Stimulated activated memory B cell treated with anti-CD40 and anti-IgM and Interleukin-4, amounts not matched to agents 10 μg/mL and 1 μg/mL and 100 μg/mL, for 72 hours (primary cell): ENCODE measurements at regions not wholly inside any gene's neighbourhood (a gene's known extent, or its start where the extent isn't known, plus 50 kb on each side); places are given as distances from the start of the nearest gene placed in this dataset.
A peak's percentile ranks its signal among the peaks of the same experiment; 100 is the strongest.
"Not testable (repeated sequence)": the region's sequence is repeated elsewhere in the genome, so short reads cannot be mapped to it uniquely, and the experiment has no call there.

ENCODE experiments used
- ATAC-seq: fragments of 150-1000 bp; cut with Tn5 transposase; 2 replicates; pipeline ENCODE4 v1.10.0; 2021
- H3K27ac Mint-ChIP-seq: one replicate; pipeline ENCODE4 v1.8.0; 2022; ENCODE audit warnings: mild to moderate bottlenecking, mixed read lengths
- H3K27me3 Mint-ChIP-seq: one replicate; pipeline ENCODE4 v1.8.0; 2022; ENCODE audit warnings: mixed read lengths
- H3K36me3 Mint-ChIP-seq: one replicate; pipeline ENCODE4 v1.8.0; 2022; ENCODE audit warnings: mixed read lengths
- H3K4me1 Mint-ChIP-seq: one replicate; pipeline ENCODE4 v1.8.0; 2022; ENCODE audit warnings: mixed read lengths
- H3K4me3 Mint-ChIP-seq: one replicate; pipeline ENCODE4 v1.8.0; 2022; ENCODE audit warnings: mild to moderate bottlenecking, moderate library complexity, mixed read lengths
- H3K9me3 Mint-ChIP-seq: one replicate; pipeline ENCODE4 v1.8.0; 2022; ENCODE audit warnings: mixed read lengths

GRCh38 chr4:111937368-111937767 lies 207.9 kb upstream of the FAM241A start:
- peaks cover 6% of the 10 kb centered on the region for H3K4me1 Mint-ChIP-seq
- H3K4me3 Mint-ChIP-seq, result no peak overlapping the region
- H3K36me3 Mint-ChIP-seq, result no peaks in the 10 kb centered on the region
- peak; percentile 69 for ATAC-seq
- H3K27ac Mint-ChIP-seq, result no peak overlapping the region
- H3K9me3 Mint-ChIP-seq, result no peaks in the 10 kb centered on the region
- no peaks in the 10 kb centered on the region for H3K27me3 Mint-ChIP-seq

GRCh38 chr4:111941957-111942356 lies 203.3 kb upstream of the FAM241A start:
- H3K27me3 Mint-ChIP-seq, result no peaks in the 10 kb centered on the region
- no peak overlapping the region for H3K4me3 Mint-ChIP-seq
- no peak overlapping the region for H3K27ac Mint-ChIP-seq
- no peak for ATAC-seq
- no peaks in the 10 kb centered on the region for H3K4me1 Mint-ChIP-seq
- H3K9me3 Mint-ChIP-seq, result no peaks in the 10 kb centered on the region
- no peaks in the 10 kb centered on the region for H3K36me3 Mint-ChIP-seq

- ATAC-seq, result peak; percentile 67
Observed at GRCh38 chr4:111943796-111944203, 201.5 kb upstream of the FAM241A start.

GRCh38 chr4:111945014-111945413 lies 200.2 kb upstream of the FAM241A start:
- Mint-ChIP-seq H3K27me3 (no peaks in the 10 kb centered on the region), H3K9me3 (peaks cover 7% of the 10 kb centered on the region), H3K27ac (no peak overlapping the region), H3K4me3 (no peak overlapping the region), H3K36me3 (no peaks in the 10 kb centered on the region), H3K4me1 (no peaks in the 10 kb centered on the region)
- ATAC-seq, result no peak

More at GRCh38 chr4:111943796-111944203, 201.5 kb upstream of the FAM241A start:
- no peak overlapping the region for H3K4me3 Mint-ChIP-seq
- no peaks in the 10 kb centered on the region for H3K9me3 Mint-ChIP-seq
- no peaks in the 10 kb centered on the region for H3K27me3 Mint-ChIP-seq
- H3K36me3 Mint-ChIP-seq, result no peaks in the 10 kb centered on the region
- H3K4me1 Mint-ChIP-seq, result no peaks in the 10 kb centered on the region
- no peak overlapping the region for H3K27ac Mint-ChIP-seq

- peaks cover 8% of the 10 kb centered on the region for H3K9me3 Mint-ChIP-seq
- H3K4me1 Mint-ChIP-seq, result no peaks in the 10 kb centered on the region
- no peak overlapping the region for H3K4me3 Mint-ChIP-seq
- no peak for ATAC-seq
- no peaks in the 10 kb centered on the region for H3K27me3 Mint-ChIP-seq
- no peak overlapping the region for H3K27ac Mint-ChIP-seq
- H3K36me3 Mint-ChIP-seq, result no peaks in the 10 kb centered on the region
Observed at GRCh38 chr4:111946800-111947199, 198.5 kb upstream of the FAM241A start.

- H3K4me1 Mint-ChIP-seq, result no peaks in the 10 kb centered on the region
- H3K4me3 Mint-ChIP-seq, result no peak overlapping the region
- no peaks in the 10 kb centered on the region for H3K27me3 Mint-ChIP-seq
- H3K36me3 Mint-ChIP-seq, result no peaks in the 10 kb centered on the region
- no peak for ATAC-seq
- no peak overlapping the region for H3K27ac Mint-ChIP-seq
- H3K9me3 Mint-ChIP-seq, result peaks cover 8% of the 10 kb centered on the region
Observed at GRCh38 chr4:111952688-111953087, 192.6 kb upstream of the FAM241A start.

GRCh38 chr4:111954550-111954949 lies 190.7 kb upstream of the FAM241A start:
- no peaks in the 10 kb centered on the region for H3K27me3 Mint-ChIP-seq
- H3K4me3 Mint-ChIP-seq, result no peak overlapping the region
- no peaks in the 10 kb centered on the region for H3K4me1 Mint-ChIP-seq
- H3K27ac Mint-ChIP-seq, result no peak overlapping the region
- ATAC-seq, result no peak
- H3K36me3 Mint-ChIP-seq, result no peaks in the 10 kb centered on the region
- peaks cover 5% of the 10 kb centered on the region for H3K9me3 Mint-ChIP-seq

GRCh38 chr4:111955001-111955400 lies 190.3 kb upstream of the FAM241A start:
- Mint-ChIP-seq H3K27me3 (no peaks in the 10 kb centered on the region), H3K27ac (no peak overlapping the region)

GRCh38 chr4:111957116-111957515 lies 188.1 kb upstream of the FAM241A start:
- no peaks in the 10 kb centered on the region for H3K4me1 Mint-ChIP-seq
- no peak for ATAC-seq
- no peaks in the 10 kb centered on the region for H3K9me3 Mint-ChIP-seq
- H3K4me3 Mint-ChIP-seq, result no peak overlapping the region
- H3K27ac Mint-ChIP-seq, result no peak overlapping the region
- H3K36me3 Mint-ChIP-seq, result no peaks in the 10 kb centered on the region
- H3K27me3 Mint-ChIP-seq, result no peaks in the 10 kb centered on the region

More at GRCh38 chr4:111955001-111955400, 190.3 kb upstream of the FAM241A start:
- Mint-ChIP-seq H3K4me3 (no peak overlapping the region), H3K9me3 (peaks cover under 1% of the 10 kb centered on the region), H3K36me3 (no peaks in the 10 kb centered on the region), H3K4me1 (no peaks in the 10 kb centered on the region)
- ATAC-seq, result no peak

- no peaks in the 10 kb centered on the region for H3K36me3 Mint-ChIP-seq
- H3K4me3 Mint-ChIP-seq, result no peak overlapping the region
- H3K27me3 Mint-ChIP-seq, result no peaks in the 10 kb centered on the region
- no peaks in the 10 kb centered on the region for H3K4me1 Mint-ChIP-seq
- no peak for ATAC-seq
- H3K27ac Mint-ChIP-seq, result no peak overlapping the region
- H3K9me3 Mint-ChIP-seq, result no peaks in the 10 kb centered on the region
Observed at GRCh38 chr4:111957997-111958396, 187.3 kb upstream of the FAM241A start.

GRCh38 chr4:111959222-111959621 lies 186.0 kb upstream of the FAM241A start:
- no peaks in the 10 kb centered on the region for H3K36me3 Mint-ChIP-seq
- H3K27me3 Mint-ChIP-seq, result no peaks in the 10 kb centered on the region
- peak; percentile 50 for ATAC-seq
- no peak overlapping the region for H3K4me3 Mint-ChIP-seq
- no peaks in the 10 kb centered on the region for H3K4me1 Mint-ChIP-seq
- H3K27ac Mint-ChIP-seq, result no peak overlapping the region
- no peaks in the 10 kb centered on the region for H3K9me3 Mint-ChIP-seq

- peak; percentile 90 for ATAC-seq
- Mint-ChIP-seq H3K27me3 (no peaks in the 10 kb centered on the region), H3K9me3 (no peaks in the 10 kb centered on the region), H3K36me3 (no peaks in the 10 kb centered on the region), H3K27ac (peak overlapping the region; percentile 5), H3K4me3 (no peak overlapping the region), H3K4me1 (no peaks in the 10 kb centered on the region)
Observed at GRCh38 chr4:111960241-111960667, 185.0 kb upstream of the FAM241A start.

- not testable (repeated sequence) for H3K4me3 Mint-ChIP-seq, ATAC-seq, H3K9me3 Mint-ChIP-seq, H3K36me3 Mint-ChIP-seq, H3K27me3 Mint-ChIP-seq, H3K4me1 Mint-ChIP-seq
- H3K27ac Mint-ChIP-seq, result peak overlapping the region; percentile 5
Observed at GRCh38 chr4:111961026-111961425, 184.2 kb upstream of the FAM241A start.

- Mint-ChIP-seq H3K4me1 (no peaks in the 10 kb centered on the region), H3K9me3 (no peaks in the 10 kb centered on the region), H3K27me3 (no peaks in the 10 kb centered on the region), H3K4me3 (no peak overlapping the region), H3K27ac (no peak overlapping the region), H3K36me3 (no peaks in the 10 kb centered on the region)
- ATAC-seq, result no peak
Observed at GRCh38 chr4:111961809-111962208, 183.4 kb upstream of the FAM241A start.

- no peak for ATAC-seq
- H3K4me3 Mint-ChIP-seq, result no peak overlapping the region
- no peaks in the 10 kb centered on the region for H3K27me3 Mint-ChIP-seq
- no peaks in the 10 kb centered on the region for H3K9me3 Mint-ChIP-seq
- no peaks in the 10 kb centered on the region for H3K4me1 Mint-ChIP-seq
- H3K36me3 Mint-ChIP-seq, result no peaks in the 10 kb centered on the region
- no peak overlapping the region for H3K27ac Mint-ChIP-seq
Observed at GRCh38 chr4:111963158-111963700, 182.0 kb upstream of the FAM241A start.

GRCh38 chr4:111977419-111977965 lies 167.8 kb upstream of the FAM241A start:
- ATAC-seq, result no peak
- no peak overlapping the region for H3K4me3 Mint-ChIP-seq

More at GRCh38 chr4:111977419-111977965, 167.8 kb upstream of the FAM241A start:
- H3K4me1 Mint-ChIP-seq, result no peaks in the 10 kb centered on the region
- no peaks in the 10 kb centered on the region for H3K36me3 Mint-ChIP-seq
- no peak overlapping the region for H3K27ac Mint-ChIP-seq
- peaks cover 8% of the 10 kb centered on the region for H3K9me3 Mint-ChIP-seq
- H3K27me3 Mint-ChIP-seq, result peaks cover 51% of the 10 kb centered on the region
